Neuronal stem cell (in vitro differentiated cells): ENCODE measurements at regions not wholly inside any gene's neighbourhood (a gene's known extent, or its start where the extent isn't known, plus 50 kb on each side); places are given as distances from the start of the nearest gene placed in this dataset.

Experiments used
- DNase-seq: peaks from one replicate; pipeline ENCODE4 v3.0.0-alpha.2; 2013; ENCODE audit warnings: low spot score
- H2AFZ ChIP-seq: one replicate; pipeline ENCODE4 v1.6.1; 2013; ENCODE audit warnings: mild to moderate bottlenecking, low read length, inconsistent platforms
- H2AK5ac ChIP-seq: 2 replicates; pipeline ENCODE4 v1.6.1; 2013; ENCODE audit warnings: low read depth, mild to moderate bottlenecking, inconsistent platforms, low read length, moderate library complexity, mixed read lengths
- H2BK120ac ChIP-seq: 2 replicates; pipeline ENCODE4 v1.6.1; 2013; ENCODE audit warnings: low read depth, mild to moderate bottlenecking, inconsistent platforms, low read length, moderate library complexity, mixed read lengths
- H2BK12ac ChIP-seq: one replicate; pipeline ENCODE4 v1.6.1; 2013; ENCODE audit warnings: low read length, inconsistent platforms
- H2BK15ac ChIP-seq: 2 replicates; pipeline ENCODE4 v1.6.1; 2013; ENCODE audit warnings: mild to moderate bottlenecking, low read length, inconsistent platforms, mixed read lengths
- H2BK5ac ChIP-seq: one replicate; pipeline ENCODE4 v1.6.1; 2013; ENCODE audit warnings: inconsistent platforms, mild to moderate bottlenecking, low read length, moderate library complexity
- H3K14ac ChIP-seq: one replicate; pipeline ENCODE4 v1.6.1; 2013; ENCODE audit warnings: low read length, inconsistent platforms
- H3K18ac ChIP-seq: 2 replicates; pipeline ENCODE4 v1.6.1; 2013; ENCODE audit warnings: low read length, inconsistent platforms
- H3K23ac ChIP-seq: 2 replicates; pipeline ENCODE4 v1.6.1; 2013; ENCODE audit warnings: low read depth, mild to moderate bottlenecking, mixed read lengths, low read length, inconsistent platforms; ENCODE audit not compliant: poor library complexity
- H3K27ac ChIP-seq: replicated peaks from 3 replicates; pipeline ENCODE4 v1.5.1; 2013; ENCODE audit warnings: low read length, inconsistent platforms
- H3K27me3 ChIP-seq, 3 experiments: 2 replicates each; pipeline ENCODE4 v1.6.1; 2013; ENCODE audit warnings: low read length in 3 of 3, mild to moderate bottlenecking in 2 of 3, inconsistent platforms in 1 of 3, low read depth in 1 of 3, mixed read lengths in 1 of 3, moderate library complexity in 1 of 3; ENCODE audit not compliant: control insufficient read depth in 3 of 3, insufficient read depth in 3 of 3
- H3K36me3 ChIP-seq, 2 donors: replicated peaks in 1 of 2; 2 replicates each; pipeline ENCODE4 v1.6.1; 2013; ENCODE audit warnings: low read length in 2 of 2; ENCODE audit not compliant: control insufficient read depth in 2 of 2, insufficient read depth in 2 of 2
- H3K4ac ChIP-seq: 2 replicates; pipeline ENCODE4 v1.6.1; 2013; ENCODE audit warnings: inconsistent platforms, mild to moderate bottlenecking, low read length, moderate library complexity
- H3K4me1 ChIP-seq, 2 donors: 1 replicate in 1 of 2; 2 replicates in 1 of 2; pipeline ENCODE4 v1.6.1; 2013; ENCODE audit warnings: low read length in 2 of 2, low read depth in 1 of 2; ENCODE audit not compliant: control insufficient read depth in 2 of 2, insufficient read depth in 1 of 2
- H3K4me2 ChIP-seq: one replicate; pipeline ENCODE4 v1.6.1; 2013; ENCODE audit warnings: mild to moderate bottlenecking, low read length, inconsistent platforms; ENCODE audit not compliant: insufficient read depth, poor library complexity, severe bottlenecking
- H3K4me3 ChIP-seq, 2 donors: 2 replicates each; pipeline ENCODE4 v1.5.1; 2013; ENCODE audit warnings: low read length in 2 of 2, mild to moderate bottlenecking in 2 of 2, inconsistent platforms in 1 of 2, moderate library complexity in 1 of 2
- H3K79me1 ChIP-seq: one replicate; pipeline ENCODE4 v1.6.1; 2013; ENCODE audit warnings: low read depth, mild to moderate bottlenecking, inconsistent platforms, low read length, moderate library complexity
- H3K9ac ChIP-seq: one replicate; pipeline ENCODE4 v1.6.1; 2013; ENCODE audit warnings: mild to moderate bottlenecking, low read depth, low read length, inconsistent platforms; ENCODE audit not compliant: poor library complexity
- H3K9me3 ChIP-seq, 2 donors: replicated peaks in 1 of 2; 2 replicates each; pipeline versions ENCODE3 to v1.6.1; 2013; ENCODE audit warnings: low read length in 2 of 2, mild to moderate bottlenecking in 2 of 2, inconsistent platforms in 1 of 2, low read depth in 1 of 2, mixed read lengths in 1 of 2, moderate library complexity in 1 of 2; ENCODE audit not compliant: control insufficient read depth in 2 of 2, insufficient read depth in 1 of 2
- H4K8ac ChIP-seq: one replicate; pipeline ENCODE4 v1.6.1; 2013; ENCODE audit warnings: low read depth, mild to moderate bottlenecking, inconsistent platforms, low read length, moderate library complexity
- H4K91ac ChIP-seq: one replicate; pipeline ENCODE4 v1.6.1; 2013; ENCODE audit warnings: low read length, low read depth, mild to moderate bottlenecking, inconsistent platforms; ENCODE audit not compliant: poor library complexity
- WGBS, 2 donors: extraction: QIAGEN DNeasy Blood & Tissue Kit; methylation state at CpG; one replicate each; pipeline ENCODE4 v1.1.7; 2013; ENCODE audit warnings: missing lambda C conversion rate in 2 of 2, mixed read lengths in 1 of 2; ENCODE audit not compliant: insufficient read length in 2 of 2, insufficient replicate concordance in 1 of 2; ENCODE audit errors: extremely low coverage in 2 of 2; 5-methylcytosine and 5-hydroxymethylcytosine counted together

GRCh38 chr9:129357773-129358245, 179.7 kb upstream of the IER5L start:
- H2AFZ ChIP-seq, result no peak overlapping the region
- H2BK5ac ChIP-seq, result peak overlapping the region; percentile 42
- no peak overlapping the region for H2BK120ac ChIP-seq
- peaks cover 0 to 6% of the 10 kb centered on the region in 2 donors for H3K9me3 ChIP-seq
- peaks cover 0 to 3% of the 10 kb centered on the region in 2 donors for H3K36me3 ChIP-seq
- peak overlapping the region; percentile 81 for H3K18ac ChIP-seq
- H3K4me1 ChIP-seq, result peaks cover 11 to 21% of the 10 kb centered on the region in 2 donors
- no peak overlapping the region for H3K14ac ChIP-seq
- no peak overlapping the region for H3K4me2 ChIP-seq
- H3K9ac ChIP-seq, result no peak overlapping the region
- no peak overlapping the region for H3K23ac ChIP-seq
- no peak overlapping the region for H3K27ac ChIP-seq
- no peak overlapping the region for H4K8ac ChIP-seq
- H3K27me3 ChIP-seq, result peaks cover 0 to 2% (median 0%) of the 10 kb centered on the region in 3 experiments
- no peak overlapping the region for H2BK12ac ChIP-seq
- H2BK15ac ChIP-seq, result peak overlapping the region; percentile 72
- peak overlapping the region; percentile 26 for H3K4ac ChIP-seq
- WGBS, 2 donors, result no CpG with 5 or more reads among the region's 6 CpGs
- no peaks in the 10 kb centered on the region for H3K79me1 ChIP-seq
- peak overlapping the region; percentile 41 for H4K91ac ChIP-seq
- no peak overlapping the region for H3K4me3 ChIP-seq
- no peak for DNase-seq
- H2AK5ac ChIP-seq, result peak overlapping the region; percentile 96

DNA sequence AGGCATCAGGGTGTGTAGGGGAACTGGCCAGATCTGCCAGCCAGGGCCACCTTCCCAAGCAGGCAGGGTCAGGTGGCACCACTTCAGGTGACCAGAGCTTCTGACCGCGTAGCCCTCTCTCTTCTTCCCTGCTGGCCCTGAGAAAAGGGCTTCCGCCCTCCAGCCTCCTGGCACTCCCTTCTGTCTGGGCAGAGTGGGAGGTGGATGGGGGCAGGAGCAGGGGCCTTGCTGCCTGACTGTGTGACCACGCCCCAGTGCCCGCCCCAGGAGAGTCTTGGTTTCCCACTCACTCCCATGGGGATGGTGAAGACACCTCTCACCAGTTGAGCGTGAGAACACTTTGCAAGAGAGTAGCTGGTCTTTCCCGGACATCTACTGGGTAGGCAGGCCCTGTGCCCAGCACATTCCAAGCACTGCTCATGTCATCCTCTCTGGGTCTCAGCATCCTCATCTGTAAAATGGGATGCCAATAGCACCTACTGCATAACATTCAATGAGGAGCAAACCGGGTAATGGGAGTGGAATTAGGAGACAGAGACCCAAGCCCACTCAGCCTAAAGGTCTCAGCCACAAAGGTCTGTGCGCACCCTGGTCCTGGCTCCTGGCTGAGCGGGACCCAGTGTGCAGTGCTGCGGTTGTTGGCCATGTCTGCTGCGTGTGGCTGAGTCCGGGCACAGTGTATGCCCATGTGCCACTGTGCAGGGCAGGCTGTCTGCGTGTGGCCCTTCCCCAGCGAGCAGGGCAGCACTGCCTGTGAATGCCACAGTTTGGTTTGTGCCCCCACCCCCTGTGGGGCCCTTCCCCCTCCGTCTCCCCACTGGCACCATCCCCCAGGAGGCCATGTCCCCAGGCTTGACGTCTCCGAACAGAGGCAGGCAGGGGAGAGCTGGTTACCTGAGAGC, 179.1 kb upstream of the IER5L start:
- Histone ChIP-seq H3K4ac (peak overlapping the region; percentile 26), H2BK12ac (no peak overlapping the region), H2BK15ac (peak overlapping the region; percentile 94), H2BK5ac (peak overlapping the region; percentile 42), H2BK120ac (peak overlapping the region; percentile 88), H4K91ac (peak overlapping the region; percentile 41), H2AK5ac (peak overlapping the region; percentile 96), H3K4me1 (peaks cover 16 to 22% of the 10 kb centered on the region in 2 donors), H4K8ac (peak overlapping the region; percentile 89), H3K9me3 (peaks cover 0 to 6% of the 10 kb centered on the region in 2 donors), H3K36me3 (peaks cover 0 to 3% of the 10 kb centered on the region in 2 donors), H3K79me1 (no peaks in the 10 kb centered on the region), H3K4me2 (no peak overlapping the region), H3K14ac (peak overlapping the region; percentile 59), H3K9ac (peak overlapping the region; percentile 72), H3K18ac (peak overlapping the region; percentile 81), H3K27me3 (peaks cover 0 to 2% (median 0%) of the 10 kb centered on the region in 3 experiments), H2AFZ (no peak overlapping the region), H3K23ac (no peak overlapping the region), H3K4me3 (no peak overlapping the region), H3K27ac (no peak overlapping the region)
- DNase-seq, result no peak
- WGBS, 2 donors, result no CpG with 5 or more reads among the region's 18 CpGs

- DNase-seq, result no peak
- WGBS, 2 donors, result no CpG with 5 or more reads among the region's 5 CpGs
- Histone ChIP-seq H2BK5ac (no peak overlapping the region), H2BK120ac (no peak overlapping the region), H3K27me3 (no peaks in the 10 kb centered on the region), H3K4ac (no peak overlapping the region), H3K23ac (no peak overlapping the region), H4K8ac (no peak overlapping the region), H3K4me1 (peaks cover 14 to 24% of the 10 kb centered on the region in 2 donors), H4K91ac (no peak overlapping the region), H2AFZ (no peak overlapping the region), H3K9ac (no peak overlapping the region), H3K4me3 (no peak overlapping the region), H2BK15ac (peak overlapping the region; percentile 73), H3K9me3 (peaks cover 0 to 2% of the 10 kb centered on the region in 2 donors), H2BK12ac (no peak overlapping the region), H3K14ac (no peak overlapping the region), H3K27ac (no peak overlapping the region), H3K36me3 (no peaks in the 10 kb centered on the region), H2AK5ac (peak overlapping the region; percentile 50), H3K18ac (no peak overlapping the region), H3K79me1 (no peaks in the 10 kb centered on the region), H3K4me2 (no peak overlapping the region)
Observed at GRCh38 chr9:129355631-129356030, 177.6 kb upstream of the IER5L start.

DNA sequence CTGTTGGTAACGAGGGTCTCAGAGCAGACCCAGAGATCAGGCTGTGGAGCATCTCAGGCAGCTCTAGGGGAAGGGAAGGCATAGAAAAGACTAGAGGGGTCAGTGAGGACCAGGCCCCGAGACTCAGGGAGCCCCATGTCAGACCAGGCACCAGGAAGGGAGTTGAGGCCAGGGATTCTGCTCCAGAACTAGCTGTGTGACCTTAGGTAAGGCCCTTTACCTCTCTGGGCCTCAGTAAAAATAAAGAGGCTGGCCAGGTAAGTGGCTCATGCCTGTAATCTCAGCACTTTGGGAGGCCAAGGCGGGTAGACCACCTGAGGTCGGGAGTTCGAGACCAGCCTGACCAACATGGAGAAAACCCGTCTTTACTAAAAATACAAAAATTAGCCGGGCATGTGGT, 176.4 kb upstream of the IER5L start:
- Histone ChIP-seq H4K91ac (no peak overlapping the region), H3K9me3 (peaks cover 0 to 2% of the 10 kb centered on the region in 2 donors), H3K9ac (no peak overlapping the region), H2BK120ac (no peak overlapping the region), H4K8ac (no peak overlapping the region), H3K4me3 (no peak overlapping the region), H3K4me2 (no peak overlapping the region), H2AFZ (no peak overlapping the region), H2BK15ac (peak overlapping the region; percentile 34), H3K14ac (no peak overlapping the region), H2AK5ac (peak overlapping the region; percentile 79), H3K79me1 (no peaks in the 10 kb centered on the region), H3K27me3 (no peaks in the 10 kb centered on the region), H3K23ac (no peak overlapping the region), H3K36me3 (no peaks in the 10 kb centered on the region), H3K18ac (no peak overlapping the region), H2BK12ac (no peak overlapping the region), H3K27ac (no peak overlapping the region), H3K4me1 (peaks cover 19 to 31% of the 10 kb centered on the region in 2 donors), H3K4ac (no peak overlapping the region), H2BK5ac (peak overlapping the region; percentile 97)
- no peak for DNase-seq
- no CpG with 5 or more reads among the region's 7 CpGs for WGBS, 2 donors
